Mesendoderm (in vitro differentiated cells): ENCODE measurements at regions not wholly inside any gene's neighbourhood (a gene's known extent, or its start where the extent isn't known, plus 50 kb on each side); places are given as distances from the start of the nearest gene placed in this dataset.

ENCODE experiments used
- DNase-seq: peaks from one replicate; pipeline ENCODE4 v3.0.0; 2013
- H2AK5ac ChIP-seq: 2 replicates; pipeline ENCODE4 v1.6.1; 2013; ENCODE audit warnings: low read length, inconsistent platforms
- H2BK120ac ChIP-seq: 2 replicates; pipeline ENCODE4 v1.6.1; 2013; ENCODE audit warnings: low read depth, mild to moderate bottlenecking, low read length, moderate library complexity, mixed read lengths
- H2BK15ac ChIP-seq: replicated peaks from 2 replicates; pipeline ENCODE4 v1.6.1; 2013; ENCODE audit warnings: low read depth, mild to moderate bottlenecking, moderate library complexity
- H2BK5ac ChIP-seq: 2 replicates; pipeline ENCODE4 v1.6.1; 2013; ENCODE audit warnings: low read length, inconsistent platforms
- H3K18ac ChIP-seq: 2 replicates; pipeline ENCODE4 v1.6.1; 2013; ENCODE audit warnings: mild to moderate bottlenecking, low read length, mixed read lengths
- H3K23ac ChIP-seq: one replicate; pipeline ENCODE4 v1.6.1; 2013; ENCODE audit warnings: low read length
- H3K27ac ChIP-seq: 2 replicates; pipeline ENCODE4 v1.5.1; 2013; ENCODE audit warnings: low read depth, mild to moderate bottlenecking, inconsistent platforms, low read length, moderate library complexity
- H3K27me3 ChIP-seq: 2 replicates; pipeline ENCODE4 v1.6.1; 2013; ENCODE audit warnings: low read length, control low read depth, mild to moderate bottlenecking, inconsistent platforms; ENCODE audit not compliant: insufficient read depth, poor library complexity
- H3K36me3 ChIP-seq: 2 replicates; pipeline ENCODE4 v1.6.1; 2013; ENCODE audit warnings: low read length, inconsistent platforms; ENCODE audit not compliant: control insufficient read depth, insufficient read depth
- H3K4ac ChIP-seq: one replicate; pipeline ENCODE4 v1.6.1; 2013; ENCODE audit warnings: low read depth, mild to moderate bottlenecking, low read length, moderate library complexity
- H3K4me1 ChIP-seq: 2 replicates; pipeline ENCODE4 v1.6.1; 2013; ENCODE audit warnings: low read depth, low read length, inconsistent platforms; ENCODE audit not compliant: control insufficient read depth
- H3K4me2 ChIP-seq: 2 replicates; pipeline ENCODE4 v1.6.1; 2013; ENCODE audit warnings: low read length
- H3K4me3 ChIP-seq: 2 replicates; pipeline ENCODE4 v1.5.1; 2013; ENCODE audit warnings: mild to moderate bottlenecking, low read length
- H3K56ac ChIP-seq: one replicate; pipeline ENCODE4 v1.6.1; 2013; ENCODE audit warnings: low read length
- H3K79me1 ChIP-seq: 2 replicates; pipeline ENCODE4 v1.6.1; 2013; ENCODE audit warnings: low read length, inconsistent platforms
- H3K79me2 ChIP-seq: 2 replicates; pipeline ENCODE4 v1.6.1; 2013; ENCODE audit warnings: mild to moderate bottlenecking, low read length; ENCODE audit not compliant: control insufficient read depth, insufficient read depth
- H3K9ac ChIP-seq: 2 replicates; pipeline ENCODE4 v1.6.1; 2013; ENCODE audit warnings: low read length, inconsistent platforms
- H4K5ac ChIP-seq: one replicate; pipeline ENCODE4 v1.6.1; 2013; ENCODE audit warnings: low read length
- H4K8ac ChIP-seq: one replicate; pipeline ENCODE4 v1.6.1; 2013; ENCODE audit warnings: low read depth, mild to moderate bottlenecking, control low read depth, low read length, moderate library complexity
- WGBS: extraction: QIAGEN DNeasy Blood & Tissue Kit; methylation state at CpG from one replicate; pipeline ENCODE4 v1.1.7; 2013; ENCODE audit warnings: low lambda C conversion rate, missing lambda C conversion rate; ENCODE audit not compliant: insufficient coverage; ENCODE audit errors: extremely low coverage; 5-methylcytosine and 5-hydroxymethylcytosine counted together

DNA sequence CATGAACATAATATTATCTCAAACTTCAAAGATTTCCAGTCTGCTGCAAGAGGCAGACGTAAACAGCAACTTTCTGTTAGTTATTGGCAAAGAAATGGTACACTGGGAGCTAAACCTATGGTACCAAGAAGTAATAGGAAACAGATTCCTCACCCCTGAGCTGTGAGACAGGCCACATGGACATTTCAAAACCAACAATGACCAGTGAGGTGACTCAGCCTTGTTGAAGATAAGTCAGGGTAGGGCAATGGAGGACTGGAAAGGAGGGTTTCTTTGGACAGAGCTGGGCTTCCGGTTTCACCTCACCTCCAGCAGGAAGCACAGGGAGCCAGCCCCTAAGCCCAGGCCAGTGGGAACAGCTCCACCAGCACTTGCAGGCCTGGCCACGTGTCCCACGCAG lies 1320.5 kb downstream of the AACS start:
- H3K27me3 ChIP-seq = no peaks in the 10 kb centered on the region
- no peak overlapping the region for H3K4me2 ChIP-seq
- H3K36me3 ChIP-seq = no peaks in the 10 kb centered on the region
- H3K56ac ChIP-seq = no peak overlapping the region
- no peak overlapping the region for H3K4me3 ChIP-seq
- H2AK5ac ChIP-seq = no peak overlapping the region
- WGBS = no CpG with 5 or more reads among the region's 4 CpGs
- H2BK120ac ChIP-seq = no peak overlapping the region
- no peak overlapping the region for H4K8ac ChIP-seq
- no peaks in the 10 kb centered on the region for H3K79me2 ChIP-seq
- H3K27ac ChIP-seq = no peak overlapping the region
- H3K9ac ChIP-seq = no peak overlapping the region
- H2BK5ac ChIP-seq = no peak overlapping the region
- H3K4me1 ChIP-seq = no peaks in the 10 kb centered on the region
- H3K18ac ChIP-seq = no peak overlapping the region
- H4K5ac ChIP-seq = no peak overlapping the region
- no peak overlapping the region for H2BK15ac ChIP-seq
- DNase-seq = no peak
- H3K79me1 ChIP-seq = no peaks in the 10 kb centered on the region
- H3K4ac ChIP-seq = no peak overlapping the region
- no peak overlapping the region for H3K23ac ChIP-seq

DNA sequence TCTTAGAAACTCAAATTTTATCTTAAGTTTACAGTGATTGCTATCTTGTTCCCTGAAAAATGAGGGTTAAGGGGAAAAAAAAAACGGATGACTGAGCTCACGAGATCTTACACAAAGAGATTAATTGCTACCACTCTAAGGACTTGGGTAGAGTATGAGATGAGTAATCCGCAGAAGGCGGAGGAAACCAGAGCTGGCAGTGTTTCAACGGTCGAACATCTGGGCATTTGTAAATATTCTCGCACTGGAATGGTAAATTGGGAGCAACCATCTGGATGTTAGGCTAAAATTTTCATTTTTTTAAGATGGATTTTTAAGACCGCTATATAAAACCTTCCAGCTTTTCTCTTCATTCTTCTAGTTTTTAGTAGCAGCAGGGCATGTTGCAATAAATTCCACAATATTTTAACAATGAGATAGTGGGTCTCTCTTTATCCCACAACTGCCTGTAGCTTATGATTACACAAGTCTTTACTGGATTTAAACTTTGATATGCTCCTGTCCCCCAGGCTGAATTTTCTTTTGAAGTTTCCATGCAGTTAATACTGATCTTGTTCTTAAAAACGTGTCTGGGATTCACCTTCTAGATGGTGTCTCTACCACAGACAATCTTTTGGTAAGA lies 1324.1 kb downstream of the AACS start:
- Histone ChIP-seq H3K9ac (no peak overlapping the region), H4K5ac (no peak overlapping the region), H3K23ac (no peak overlapping the region), H3K79me1 (no peaks in the 10 kb centered on the region), H3K36me3 (no peaks in the 10 kb centered on the region), H3K4me2 (no peak overlapping the region), H2BK15ac (no peak overlapping the region), H3K4me1 (no peaks in the 10 kb centered on the region), H2BK5ac (no peak overlapping the region), H2BK120ac (no peak overlapping the region), H4K8ac (no peak overlapping the region), H3K79me2 (no peaks in the 10 kb centered on the region), H3K18ac (no peak overlapping the region), H3K56ac (no peak overlapping the region), H3K4me3 (no peak overlapping the region), H3K27ac (no peak overlapping the region), H3K27me3 (no peaks in the 10 kb centered on the region), H3K4ac (no peak overlapping the region), H2AK5ac (no peak overlapping the region)
- WGBS = no CpG with 5 or more reads among the region's 9 CpGs
- DNase-seq = no peak

DNA sequence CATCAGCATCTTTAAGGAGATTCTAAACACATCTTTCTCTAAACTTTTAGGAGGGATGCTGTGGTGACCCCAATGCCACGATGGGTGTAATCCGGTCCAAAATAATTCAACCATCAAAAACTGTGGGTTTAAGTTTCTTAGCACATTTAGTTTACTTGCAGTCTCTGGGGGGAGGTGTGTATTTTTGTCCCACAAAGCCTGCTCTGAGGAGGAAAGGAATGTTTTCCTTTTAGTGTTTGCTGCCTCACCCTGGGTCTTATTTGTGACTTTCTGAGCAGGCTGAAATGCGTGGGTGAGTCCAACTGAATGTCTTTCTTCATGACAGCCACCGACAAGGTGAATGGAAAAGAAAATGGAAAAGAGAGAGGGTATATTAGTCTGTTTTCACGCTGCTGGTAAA lies 1324.7 kb downstream of the AACS start:
- no peaks in the 10 kb centered on the region for H3K27me3 ChIP-seq
- H3K23ac ChIP-seq = no peak overlapping the region
- no peak overlapping the region for H3K56ac ChIP-seq
- no peak overlapping the region for H3K9ac ChIP-seq
- H2BK120ac ChIP-seq = no peak overlapping the region
- H3K4me2 ChIP-seq = no peak overlapping the region
- no peak overlapping the region for H3K4ac ChIP-seq
- H3K36me3 ChIP-seq = no peaks in the 10 kb centered on the region
- no peak overlapping the region for H4K8ac ChIP-seq
- no peak overlapping the region for H3K18ac ChIP-seq
- H4K5ac ChIP-seq = no peak overlapping the region
- no CpG with 5 or more reads among the region's 5 CpGs for WGBS
- DNase-seq = no peak
- no peaks in the 10 kb centered on the region for H3K4me1 ChIP-seq
- no peak overlapping the region for H3K27ac ChIP-seq
- H3K79me1 ChIP-seq = no peaks in the 10 kb centered on the region
- H2AK5ac ChIP-seq = no peak overlapping the region
- H3K79me2 ChIP-seq = no peaks in the 10 kb centered on the region
- no peak overlapping the region for H3K4me3 ChIP-seq
- no peak overlapping the region for H2BK5ac ChIP-seq
- H2BK15ac ChIP-seq = no peak overlapping the region

DNA sequence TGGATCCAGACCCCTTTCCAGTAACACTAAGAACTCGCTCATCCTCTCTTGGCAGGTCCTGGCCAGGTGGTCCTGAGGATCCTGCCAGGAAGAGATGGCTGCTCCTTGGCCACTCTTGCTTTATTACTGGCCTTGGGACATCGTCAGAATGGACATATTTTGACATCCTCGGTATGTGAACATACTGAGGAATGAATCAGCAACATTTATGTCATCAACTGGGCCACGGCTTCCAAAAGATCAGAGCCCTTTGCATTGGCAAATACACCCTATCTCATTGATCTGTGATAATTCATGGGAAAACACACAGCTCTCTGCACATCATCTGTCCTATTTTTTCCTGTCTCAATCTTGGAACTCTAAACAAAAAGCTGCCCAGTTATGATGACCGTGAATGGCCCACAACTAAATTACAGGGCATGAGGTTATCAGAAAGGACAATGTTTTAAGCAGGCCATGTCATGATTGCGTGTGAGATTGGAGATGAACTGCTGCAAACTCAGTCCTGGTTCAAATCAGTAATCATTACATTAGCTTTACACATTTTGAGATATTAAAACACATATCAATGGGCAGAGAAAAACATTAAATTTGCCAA lies 1325.8 kb downstream of the AACS start:
- WGBS = no CpG with 5 or more reads among the region's 6 CpGs
- H4K5ac ChIP-seq = no peak overlapping the region

DNA sequence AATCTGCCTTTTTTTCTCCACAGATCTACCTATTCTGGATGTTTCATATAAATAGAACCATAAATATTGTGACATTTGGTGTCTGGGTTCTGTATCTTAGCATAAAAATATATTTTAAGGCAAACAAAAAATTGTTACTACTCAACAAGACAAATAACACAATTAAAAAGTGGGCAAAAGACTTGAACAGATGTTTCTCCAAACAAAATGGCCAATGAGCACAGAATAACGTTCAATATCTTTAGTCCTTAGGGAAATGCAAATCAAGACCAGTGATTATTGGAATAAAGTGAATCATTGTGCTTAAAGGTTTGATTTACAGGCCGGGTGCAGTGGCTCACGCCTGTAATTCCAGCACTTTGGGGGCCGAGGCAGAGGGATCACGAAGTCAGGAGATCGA lies 1331.3 kb downstream of the AACS start:
- no peaks in the 10 kb centered on the region for H3K27me3 ChIP-seq
- no peak overlapping the region for H2AK5ac ChIP-seq
- no peaks in the 10 kb centered on the region for H3K79me1 ChIP-seq
- no peaks in the 10 kb centered on the region for H3K36me3 ChIP-seq
- no peak overlapping the region for H3K4me3 ChIP-seq
- no peak overlapping the region for H3K18ac ChIP-seq
- no peaks in the 10 kb centered on the region for H3K4me1 ChIP-seq
- no peak overlapping the region for H4K5ac ChIP-seq
- H3K4me2 ChIP-seq = no peak overlapping the region
- H3K23ac ChIP-seq = no peak overlapping the region
- H2BK15ac ChIP-seq = no peak overlapping the region
- H3K4ac ChIP-seq = no peak overlapping the region
- H2BK120ac ChIP-seq = no peak overlapping the region
- no peak overlapping the region for H3K27ac ChIP-seq
- H2BK5ac ChIP-seq = no peak overlapping the region
- H3K79me2 ChIP-seq = no peaks in the 10 kb centered on the region
- no peak for DNase-seq
- no CpG with 5 or more reads among the region's 6 CpGs for WGBS
- no peak overlapping the region for H3K56ac ChIP-seq
- no peak overlapping the region for H3K9ac ChIP-seq
- no peak overlapping the region for H4K8ac ChIP-seq

More for the DNA sequence above, 1325.8 kb downstream of the AACS start:
- Histone ChIP-seq H2AK5ac (no peak overlapping the region), H3K27ac (no peak overlapping the region), H3K56ac (no peak overlapping the region), H3K79me1 (no peaks in the 10 kb centered on the region), H3K79me2 (no peaks in the 10 kb centered on the region), H3K4ac (no peak overlapping the region), H3K27me3 (no peaks in the 10 kb centered on the region), H3K4me1 (no peaks in the 10 kb centered on the region), H3K23ac (no peak overlapping the region), H3K4me3 (no peak overlapping the region), H2BK5ac (no peak overlapping the region), H2BK15ac (no peak overlapping the region), H2BK120ac (no peak overlapping the region), H3K18ac (no peak overlapping the region), H3K4me2 (no peak overlapping the region), H3K36me3 (no peaks in the 10 kb centered on the region), H3K9ac (no peak overlapping the region), H4K8ac (no peak overlapping the region)
- no peak for DNase-seq

DNA sequence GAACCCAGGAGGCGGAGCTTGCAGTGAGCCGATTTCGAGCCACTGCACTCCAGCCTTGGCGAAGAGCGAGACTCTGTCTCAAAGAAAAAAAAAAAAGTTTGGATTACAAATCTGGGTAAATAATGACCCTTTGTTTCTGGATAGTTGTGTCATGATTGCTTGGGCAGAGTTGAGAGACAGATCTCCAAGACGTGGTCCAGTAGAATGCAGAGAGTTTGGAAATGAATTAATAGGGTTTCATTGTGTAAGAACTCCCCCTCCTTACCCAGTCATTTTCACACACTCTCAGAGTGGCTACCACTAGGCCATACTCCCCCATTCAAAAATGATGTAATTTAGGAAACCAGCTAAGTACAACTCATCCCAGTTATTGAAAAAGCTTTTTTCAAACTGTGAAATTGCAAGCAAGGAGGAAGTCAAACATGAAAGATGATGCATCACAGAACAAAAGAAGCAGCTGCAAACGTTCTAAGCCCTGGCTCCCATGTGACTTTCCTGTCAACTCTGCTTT lies 1331.9 kb downstream of the AACS start:
- H4K8ac ChIP-seq = no peak overlapping the region

More for the DNA sequence above, 1331.9 kb downstream of the AACS start:
- no peak for DNase-seq
- Histone ChIP-seq H3K18ac (no peak overlapping the region), H3K23ac (no peak overlapping the region), H2AK5ac (no peak overlapping the region), H3K79me1 (no peaks in the 10 kb centered on the region), H3K4ac (no peak overlapping the region), H3K27me3 (no peaks in the 10 kb centered on the region), H3K9ac (no peak overlapping the region), H3K4me3 (no peak overlapping the region), H2BK120ac (no peak overlapping the region), H3K4me2 (no peak overlapping the region), H3K36me3 (no peaks in the 10 kb centered on the region), H3K79me2 (no peaks in the 10 kb centered on the region), H4K5ac (no peak overlapping the region), H3K56ac (no peak overlapping the region), H3K27ac (no peak overlapping the region), H2BK15ac (no peak overlapping the region), H3K4me1 (no peaks in the 10 kb centered on the region), H2BK5ac (no peak overlapping the region)
- WGBS = no CpG with 5 or more reads among the region's 7 CpGs
